DMS 273 treated with DMSO at 0.1 percent for 48 hours (cell line): ENCODE measurements at regions not wholly inside any gene's neighbourhood (a gene's known extent, or its start where the extent isn't known, plus 50 kb on each side); places are given as distances from the start of the nearest gene placed in this dataset.

Source experiments
- DNase-seq: peaks from one replicate; lab custom pipeline; 2025; lab: John Stamatoyannopoulos, UW

- no peak for DNase-seq
Measured at GRCh38 chr20:6492271-6493055, 275.0 kb upstream of the BMP2 start.

- DNase-seq: no peak
Measured at GRCh38 chr20:6490849-6491248, 276.6 kb upstream of the BMP2 start.

GRCh38 chr20:6489361-6490171 is 277.9 kb upstream of the BMP2 start:
- no peak for DNase-seq

GRCh38 chr20:6485351-6485750 is 282.1 kb upstream of the BMP2 start:
- DNase-seq: no peak

- DNase-seq: no peak
Measured at GRCh38 chr20:6483727-6484126, 283.8 kb upstream of the BMP2 start.

GRCh38 chr20:6482486-6482885 is 285.0 kb upstream of the BMP2 start:
- DNase-seq: no peak

- no peak for DNase-seq
Measured at GRCh38 chr20:6480328-6481200, 286.9 kb upstream of the BMP2 start.

- no peak for DNase-seq
Measured at GRCh38 chr20:6473197-6473596, 294.3 kb upstream of the BMP2 start.

- no peak for DNase-seq
Measured at GRCh38 chr20:6471871-6472270, 295.6 kb upstream of the BMP2 start.

GRCh38 chr20:6471110-6471647 is 296.3 kb upstream of the BMP2 start:
- DNase-seq: no peak

- no peak for DNase-seq
Measured at GRCh38 chr20:6469695-6470094, 297.8 kb upstream of the BMP2 start.

- DNase-seq: no peak
Measured at GRCh38 chr20:6468423-6469116, 298.9 kb upstream of the BMP2 start.

GRCh38 chr20:6467562-6467961 is 299.9 kb upstream of the BMP2 start:
- no peak for DNase-seq

- no peak for DNase-seq
Measured at GRCh38 chr20:6466075-6466810, 301.2 kb upstream of the BMP2 start.

GRCh38 chr20:6450841-6451240 is 316.6 kb upstream of the BMP2 start:
- DNase-seq: no peak

GRCh38 chr20:6440443-6440799 is 317.6 kb upstream of the FERMT1 start:
- DNase-seq: no peak

GRCh38 chr20:6439737-6440442 is 317.1 kb upstream of the FERMT1 start:
- DNase-seq: no peak

- DNase-seq: no peak
Measured at GRCh38 chr20:6434131-6434530, 311.3 kb upstream of the FERMT1 start.

- no peak for DNase-seq
Measured at GRCh38 chr20:6430381-6430780, 307.6 kb upstream of the FERMT1 start.

- DNase-seq: no peak
Measured at GRCh38 chr20:6426287-6426891, 303.6 kb upstream of the FERMT1 start.
